OCI-LY1 (cell line): ENCODE measurements at regions not wholly inside any gene's neighbourhood (a gene's known extent, or its start where the extent isn't known, plus 50 kb on each side); places are given as distances from the start of the nearest gene placed in this dataset.

ENCODE experiments used
- H2AFZ ChIP-seq: fragments of 200-600 bp; sonication (generic), shearing (Covaris generic); 2 replicates; pipeline ENCODE4 v1.6.0; 2014; ENCODE audit warnings: antibody characterized with exemption, mild to moderate bottlenecking, low read length
- H3F3A ChIP-seq: fragments of 200-600 bp; sonication (generic), shearing (Covaris generic); 2 replicates; pipeline ENCODE4 v1.6.0; 2014; ENCODE audit warnings: mild to moderate bottlenecking, antibody characterized with exemption, low read length, moderate library complexity; ENCODE audit not compliant: insufficient read depth
- H3K27ac ChIP-seq: fragments of 200-600 bp; sonication (generic); 2 replicates; pipeline ENCODE4 v1.5.1; 2014; ENCODE audit warnings: low read length, mixed run types, mild to moderate bottlenecking, low read depth; ENCODE audit not compliant: poor library complexity, severe bottlenecking
- H3K27me3 ChIP-seq: fragments of 200-600 bp; sonication (generic); 2 replicates; pipeline ENCODE4 v1.6.0; 2014; ENCODE audit warnings: antibody characterized with exemption, mild to moderate bottlenecking, low read length, moderate library complexity; ENCODE audit not compliant: insufficient read depth
- H3K36me3 ChIP-seq: fragments of 200-600 bp; sonication (generic); 2 replicates; pipeline ENCODE4 v1.6.1; 2014; ENCODE audit warnings: mild to moderate bottlenecking, antibody characterized with exemption, low read length, moderate library complexity, mixed read lengths; ENCODE audit not compliant: insufficient read depth
- H3K4me1 ChIP-seq: fragments of 200-600 bp; sonication (generic); 2 replicates; pipeline ENCODE4 v1.5.1; 2014; ENCODE audit warnings: mild to moderate bottlenecking, low read length, moderate library complexity; ENCODE audit not compliant: insufficient read depth, severe bottlenecking
- H3K4me2 ChIP-seq: fragments of 200-600 bp; sonication (generic), shearing (Covaris generic); 2 replicates; pipeline ENCODE4 v1.6.1; 2014; ENCODE audit warnings: low read length
- H3K4me3 ChIP-seq: fragments of 200-600 bp; sonication (generic); 2 replicates; pipeline ENCODE4 v1.5.1; 2014; ENCODE audit warnings: low read length, low read depth, mild to moderate bottlenecking, mixed read lengths; ENCODE audit not compliant: poor library complexity, severe bottlenecking
- H3K79me2 ChIP-seq: fragments of 200-600 bp; shearing (Covaris generic); 2 replicates; pipeline ENCODE4 v1.6.1; 2016; ENCODE audit warnings: mixed run types, low read length, mixed read lengths; ENCODE audit not compliant: insufficient read depth
- H3K9ac ChIP-seq: fragments of 200-600 bp; sonication (generic), shearing (Covaris generic); 2 replicates; pipeline ENCODE4 v1.6.1; 2014; ENCODE audit warnings: mild to moderate bottlenecking, low read length, mixed read lengths
- H3K9me2 ChIP-seq: fragments of 200-600 bp; sonication (generic), shearing (Covaris generic); 2 replicates; pipeline ENCODE4 v1.6.1; 2014; ENCODE audit warnings: low read depth, mild to moderate bottlenecking, low read length, mixed read lengths
- H3K9me3 ChIP-seq: fragments of 200-600 bp; shearing (Covaris generic); 2 replicates; pipeline ENCODE4 v1.6.1; 2014; ENCODE audit warnings: low read length, mixed read lengths
- H4K20me1 ChIP-seq: fragments of 200-600 bp; sonication (generic), shearing (Covaris generic); 2 replicates; pipeline ENCODE4 v1.6.0; 2016; ENCODE audit warnings: mild to moderate bottlenecking, low read length; ENCODE audit not compliant: insufficient read depth
- EZH2 ChIP-seq: fragments of 200-600 bp; sonication (generic), shearing (Covaris generic); IDR thresholded peaks from 2 replicates; pipeline ENCODE4 v1.8.0; 2017; ENCODE audit warnings: borderline replicate concordance, mixed run types, mild to moderate bottlenecking, antibody characterized with exemption, low read length, moderate library complexity, mixed read lengths
- TF ChIP-seq, protein P1 (sequence below): fragments of 200-600 bp; sonication (generic), shearing (Covaris generic); IDR thresholded peaks from 2 replicates; pipeline ENCODE4 v1.5.1; 2017; ENCODE audit warnings: mild to moderate bottlenecking, antibody characterized with exemption, low read length, moderate library complexity, mixed read lengths

DNA sequence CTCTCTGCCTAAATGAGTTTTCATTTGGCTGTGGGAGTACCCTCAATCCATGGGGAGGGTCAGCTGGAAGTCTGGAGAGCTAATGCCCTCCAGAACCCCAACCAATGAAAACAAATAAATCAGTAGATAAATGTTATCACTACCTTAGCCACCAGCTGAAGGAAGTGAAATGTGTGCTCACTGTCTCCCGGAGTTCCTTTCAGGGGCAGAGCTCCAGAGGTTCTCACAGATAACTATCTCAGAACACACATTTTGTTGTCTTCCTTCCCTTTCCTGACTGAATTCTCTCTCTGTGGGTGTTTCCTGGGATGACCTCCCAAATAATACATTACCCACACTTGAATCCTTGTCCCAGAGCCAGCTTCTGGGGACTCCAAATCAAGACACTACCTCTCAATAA is 779.6 kb downstream of the DIAPH3 start:
- H3K4me3 ChIP-seq = no peak overlapping the region

DNA sequence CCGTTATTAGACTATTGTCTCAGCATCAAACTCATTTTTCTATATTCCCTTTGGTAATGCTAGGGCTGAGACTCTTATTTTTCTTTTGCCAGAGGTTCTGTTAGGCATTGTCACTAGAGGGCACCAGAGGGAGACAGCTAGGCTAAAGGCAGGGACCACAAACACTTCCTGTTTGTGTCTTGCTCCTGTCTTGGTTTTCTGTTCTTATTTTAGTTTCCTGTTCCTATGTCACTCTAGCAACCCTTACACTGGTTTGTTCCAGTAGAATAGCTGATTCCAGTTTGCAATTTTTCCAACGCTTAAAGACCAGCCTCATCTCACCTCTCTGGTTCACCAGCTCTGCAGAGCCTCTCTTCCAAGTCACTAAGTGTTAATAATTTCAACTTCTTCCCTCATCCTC is 772.0 kb downstream of the DIAPH3 start:
- Histone ChIP-seq H3K36me3 (no peaks in the 10 kb centered on the region), H3K27ac (no peak overlapping the region), H3K27me3 (no peaks in the 10 kb centered on the region), H2AFZ (peak overlapping the region; percentile 98), H3K4me1 (peaks cover 5% of the 10 kb centered on the region), H3K4me2 (peak overlapping the region; percentile 23; the same call in 1 of the 2 replicates), H4K20me1 (no peaks in the 10 kb centered on the region), H3K9me3 (no peaks in the 10 kb centered on the region), H3F3A (no peaks in the 10 kb centered on the region), H3K4me3 (no peak overlapping the region), H3K9me2 (no peaks in the 10 kb centered on the region), H3K79me2 (no peaks in the 10 kb centered on the region), H3K9ac (no peak overlapping the region)
- TF ChIP-seq, protein P1, sequence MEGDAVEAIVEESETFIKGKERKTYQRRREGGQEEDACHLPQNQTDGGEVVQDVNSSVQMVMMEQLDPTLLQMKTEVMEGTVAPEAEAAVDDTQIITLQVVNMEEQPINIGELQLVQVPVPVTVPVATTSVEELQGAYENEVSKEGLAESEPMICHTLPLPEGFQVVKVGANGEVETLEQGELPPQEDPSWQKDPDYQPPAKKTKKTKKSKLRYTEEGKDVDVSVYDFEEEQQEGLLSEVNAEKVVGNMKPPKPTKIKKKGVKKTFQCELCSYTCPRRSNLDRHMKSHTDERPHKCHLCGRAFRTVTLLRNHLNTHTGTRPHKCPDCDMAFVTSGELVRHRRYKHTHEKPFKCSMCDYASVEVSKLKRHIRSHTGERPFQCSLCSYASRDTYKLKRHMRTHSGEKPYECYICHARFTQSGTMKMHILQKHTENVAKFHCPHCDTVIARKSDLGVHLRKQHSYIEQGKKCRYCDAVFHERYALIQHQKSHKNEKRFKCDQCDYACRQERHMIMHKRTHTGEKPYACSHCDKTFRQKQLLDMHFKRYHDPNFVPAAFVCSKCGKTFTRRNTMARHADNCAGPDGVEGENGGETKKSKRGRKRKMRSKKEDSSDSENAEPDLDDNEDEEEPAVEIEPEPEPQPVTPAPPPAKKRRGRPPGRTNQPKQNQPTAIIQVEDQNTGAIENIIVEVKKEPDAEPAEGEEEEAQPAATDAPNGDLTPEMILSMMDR = peak; percentile 89
- TF ChIP-seq EZH2 = no peak

More for the DNA sequence above, 779.6 kb downstream of the DIAPH3 start:
- Histone ChIP-seq H3K4me1 (no peaks in the 10 kb centered on the region), H4K20me1 (no peaks in the 10 kb centered on the region), H3F3A (no peaks in the 10 kb centered on the region), H3K79me2 (no peaks in the 10 kb centered on the region), H3K4me2 (no peak overlapping the region), H3K36me3 (no peaks in the 10 kb centered on the region), H2AFZ (no peak overlapping the region), H3K9me2 (no peaks in the 10 kb centered on the region), H3K27ac (no peak overlapping the region), H3K9me3 (no peaks in the 10 kb centered on the region), H3K9ac (no peak overlapping the region), H3K27me3 (no peaks in the 10 kb centered on the region)
- TF ChIP-seq, protein P1 = no peak
- TF ChIP-seq EZH2 = no peak

DNA sequence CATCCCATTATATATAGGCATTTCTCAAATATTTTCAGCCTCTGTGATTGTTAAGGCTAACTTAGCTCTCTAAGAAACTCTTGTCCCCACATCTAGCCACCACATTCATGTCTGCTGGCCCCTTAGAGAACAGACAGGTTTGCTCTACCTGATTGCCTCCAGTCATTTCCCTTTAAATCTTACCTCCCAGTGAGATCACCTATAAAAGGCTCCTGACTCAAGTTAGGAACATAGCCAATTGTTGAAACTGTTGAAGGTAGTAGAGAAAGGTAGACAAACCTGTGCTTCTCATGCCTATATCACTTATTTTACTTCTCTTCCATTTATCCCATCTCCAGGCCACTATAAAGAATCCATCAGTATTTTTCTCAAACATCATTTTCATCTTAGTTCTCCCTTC is 771.4 kb downstream of the DIAPH3 start:
- no peaks in the 10 kb centered on the region for H3K27me3 ChIP-seq
- no peak overlapping the region for H3K4me3 ChIP-seq
- H3K4me1 ChIP-seq = peaks cover 5% of the 10 kb centered on the region
- TF ChIP-seq, protein P1 = no peak
- no peak for TF ChIP-seq EZH2
- no peak overlapping the region for H3K27ac ChIP-seq
- H2AFZ ChIP-seq = peak overlapping the region; percentile 98; the same call in 1 of the 2 replicates
- H3F3A ChIP-seq = no peaks in the 10 kb centered on the region
- no peak overlapping the region for H3K9ac ChIP-seq
- H3K36me3 ChIP-seq = no peaks in the 10 kb centered on the region
- H3K79me2 ChIP-seq = no peaks in the 10 kb centered on the region
- no peaks in the 10 kb centered on the region for H4K20me1 ChIP-seq
- H3K4me2 ChIP-seq = no peak overlapping the region
- H3K9me3 ChIP-seq = no peaks in the 10 kb centered on the region
- no peaks in the 10 kb centered on the region for H3K9me2 ChIP-seq
